ENCODE measurements at regions not wholly inside any gene's neighbourhood (a gene's known extent, or its start where the extent isn't known, plus 50 kb on each side); places are given as distances from the start of the nearest gene placed in this dataset.
"Not testable (repeated sequence)": the region's sequence is repeated elsewhere in the genome, so short reads cannot be mapped to it uniquely, and the experiment has no call there.

GRCh38 chr2:21203976-21204375 is 80.2 kb downstream of the TDRD15 start:
- Histone ChIP-seq H3K36me3 (no peaks in the 10 kb centered on the region), H3K4me3 (no peak overlapping the region), H3K4me1 (no peaks in the 10 kb centered on the region), H3K27me3 (no peaks in the 10 kb centered on the region), H3K9me3 (no peaks in the 10 kb centered on the region), H3K27ac (no peak overlapping the region)
- intact Hi-C loops (cut with DNase I): no loop called here
- ATAC-seq (no peak), DNase-seq (no peak)
- no peak for TF ChIP-seq CTCF (IDR thresholded peaks at IDR 0.05)
- no peak for TF ChIP-seq POLR2A (IDR thresholded peaks at IDR 0.05)

GRCh38 chr2:21214085-21214484 is 90.3 kb downstream of the TDRD15 start:
- 83 to 97% (median 91%) methylated on average over 6 to 10 of the region's 10 CpGs for WGBS, 4 donors
- intact Hi-C loops (cut with DNase I); H3K27ac ChIP-seq; H3K4me1 ChIP-seq; H3K9me3 ChIP-seq; H3K4me3 ChIP-seq; H3K27me3 ChIP-seq; ATAC-seq; H3K36me3 ChIP-seq; DNase-seq: not testable (repeated sequence)

GRCh38 chr2:21217442-21217841 is 93.7 kb downstream of the TDRD15 start:
- DNase-seq (no peak), ATAC-seq (no peak)
- Histone ChIP-seq H3K9me3 (no peaks in the 10 kb centered on the region), H3K4me3 (no peak overlapping the region), H3K27me3 (no peaks in the 10 kb centered on the region), H3K36me3 (no peaks in the 10 kb centered on the region), H3K4me1 (peaks cover 0 to 7% (median 3%) of the 10 kb centered on the region in 12 donors), H3K27ac (no peak overlapping the region)
- TF ChIP-seq POLR2A (IDR thresholded peaks at IDR 0.05): no peak
- no peak for TF ChIP-seq CTCF (IDR thresholded peaks at IDR 0.05)
- intact Hi-C loops (cut with DNase I): no loop called here

- Histone ChIP-seq H3K4me3 (peak overlapping the region in 1 of 12 donors; percentile 11), H3K9me3 (no peaks in the 10 kb centered on the region), H3K36me3 (no peaks in the 10 kb centered on the region), H3K27me3 (no peaks in the 10 kb centered on the region), H3K27ac (no peak overlapping the region), H3K4me1 (peaks cover 0 to 7% (median 3%) of the 10 kb centered on the region in 12 donors)
- ATAC-seq (no peak), DNase-seq (no peak)
- intact Hi-C loops (cut with DNase I): no loop called here
- 50 to 75% (median 60%) methylated on average over 1 of the region's 1 CpG for WGBS, 4 donors
- TF ChIP-seq CTCF (IDR thresholded peaks at IDR 0.05) (no peak), POLR2A (IDR thresholded peaks at IDR 0.05) (no peak)
Observed at GRCh38 chr2:21220930-21221329, 97.2 kb downstream of the TDRD15 start.

- no peaks in the 10 kb centered on the region for H3K9me3 ChIP-seq
- no peaks in the 10 kb centered on the region for H3K27me3 ChIP-seq
- ATAC-seq (no peak), DNase-seq (no peak)
- peaks cover 0 to 7% (median 3%) of the 10 kb centered on the region in 12 donors for H3K4me1 ChIP-seq
- H3K36me3 ChIP-seq: no peaks in the 10 kb centered on the region
- no peak overlapping the region for H3K4me3 ChIP-seq
- TF ChIP-seq CTCF (IDR thresholded peaks at IDR 0.05) (no peak), POLR2A (IDR thresholded peaks at IDR 0.05) (no peak)
- H3K27ac ChIP-seq: no peak overlapping the region
- intact Hi-C loops (cut with DNase I): no loop called here
- 73 to 87% (median 84%) methylated on average over 5 of the region's 5 CpGs for WGBS, 4 donors
Observed at GRCh38 chr2:21223618-21224017, 99.8 kb downstream of the TDRD15 start.

Measured in heart left ventricle (tissue), 16 donors.